Upper lobe of right lung (tissue), 1 donor: ENCODE measurements at regions not wholly inside any gene's neighbourhood (a gene's known extent, or its start where the extent isn't known, plus 50 kb on each side); places are given as distances from the start of the nearest gene placed in this dataset.
A peak's percentile ranks its signal among the peaks of the same experiment; 100 is the strongest.

Source experiments
- ATAC-seq: fragments of 200-7000 bp; cut with Tn5 transposase; one replicate; pipeline ENCODE4 v1.9.1; 2020; ENCODE audit warnings: mild to moderate bottlenecking, moderate library complexity
- DNase-seq: peaks from one replicate; pipeline ENCODE4 v3.0.0-alpha.2; 2020
- H3K27ac ChIP-seq: fragments of 200-600 bp; one replicate; pipeline ENCODE4 v1.8.0; 2022
- H3K27me3 ChIP-seq: fragments of 200-600 bp; one replicate; pipeline ENCODE4 v1.8.0; 2022; ENCODE audit warnings: mild to moderate bottlenecking
- H3K36me3 ChIP-seq: fragments of 200-600 bp; one replicate; pipeline ENCODE4 v1.8.0; 2022
- H3K4me1 ChIP-seq: fragments of 200-600 bp; one replicate; pipeline ENCODE4 v1.8.0; 2022
- H3K4me3 ChIP-seq: fragments of 200-600 bp; one replicate; pipeline ENCODE4 v1.8.0; 2022; ENCODE audit warnings: mild to moderate bottlenecking
- H3K9me3 ChIP-seq: fragments of 200-600 bp; one replicate; pipeline ENCODE4 v1.8.0; 2022
- intact Hi-C: fragments of 100-400 bp; cut with DNase I; formaldehyde crosslinking; loops from one replicate; pipeline ENCODE4 v1.11.0; 2022
- TF ChIP-seq, protein P1 (sequence below): fragments of 200-600 bp; IDR thresholded peaks from one replicate; pipeline ENCODE4 v1.8.0; 2022; ENCODE audit warnings: antibody characterized with exemption
- donor health status: DM: no; HTN: yes; CAD: no; lungs with severe emphysema.

DNA sequence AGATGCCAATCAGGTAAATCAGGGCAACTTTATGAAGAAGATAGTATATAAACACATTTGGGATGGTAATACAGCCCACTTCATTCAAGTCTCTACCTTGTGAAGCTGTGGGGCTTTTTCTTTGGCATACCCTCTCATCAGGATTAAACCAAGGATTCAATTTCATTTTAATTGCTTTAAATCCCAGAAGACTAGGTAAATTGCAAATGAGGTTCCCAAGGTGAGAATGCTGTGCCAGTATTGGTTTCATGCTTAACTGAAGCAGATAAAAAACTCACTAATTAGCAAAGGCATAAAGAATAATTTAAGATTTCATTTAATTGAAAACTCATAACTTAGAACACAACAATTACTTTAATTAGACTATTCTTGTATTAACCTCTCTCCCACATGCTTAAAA, 1218.1 kb downstream of the FAM181B start:
- TF ChIP-seq, protein P1, sequence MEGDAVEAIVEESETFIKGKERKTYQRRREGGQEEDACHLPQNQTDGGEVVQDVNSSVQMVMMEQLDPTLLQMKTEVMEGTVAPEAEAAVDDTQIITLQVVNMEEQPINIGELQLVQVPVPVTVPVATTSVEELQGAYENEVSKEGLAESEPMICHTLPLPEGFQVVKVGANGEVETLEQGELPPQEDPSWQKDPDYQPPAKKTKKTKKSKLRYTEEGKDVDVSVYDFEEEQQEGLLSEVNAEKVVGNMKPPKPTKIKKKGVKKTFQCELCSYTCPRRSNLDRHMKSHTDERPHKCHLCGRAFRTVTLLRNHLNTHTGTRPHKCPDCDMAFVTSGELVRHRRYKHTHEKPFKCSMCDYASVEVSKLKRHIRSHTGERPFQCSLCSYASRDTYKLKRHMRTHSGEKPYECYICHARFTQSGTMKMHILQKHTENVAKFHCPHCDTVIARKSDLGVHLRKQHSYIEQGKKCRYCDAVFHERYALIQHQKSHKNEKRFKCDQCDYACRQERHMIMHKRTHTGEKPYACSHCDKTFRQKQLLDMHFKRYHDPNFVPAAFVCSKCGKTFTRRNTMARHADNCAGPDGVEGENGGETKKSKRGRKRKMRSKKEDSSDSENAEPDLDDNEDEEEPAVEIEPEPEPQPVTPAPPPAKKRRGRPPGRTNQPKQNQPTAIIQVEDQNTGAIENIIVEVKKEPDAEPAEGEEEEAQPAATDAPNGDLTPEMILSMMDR: no peak
- intact Hi-C loops: no loop called here
- no peak for ATAC-seq
- Histone ChIP-seq H3K27ac (no peak overlapping the region), H3K27me3 (no peaks in the 10 kb centered on the region), H3K9me3 (no peaks in the 10 kb centered on the region), H3K4me1 (no peaks in the 10 kb centered on the region), H3K36me3 (no peaks in the 10 kb centered on the region), H3K4me3 (no peak overlapping the region)
- DNase-seq: no peak

DNA sequence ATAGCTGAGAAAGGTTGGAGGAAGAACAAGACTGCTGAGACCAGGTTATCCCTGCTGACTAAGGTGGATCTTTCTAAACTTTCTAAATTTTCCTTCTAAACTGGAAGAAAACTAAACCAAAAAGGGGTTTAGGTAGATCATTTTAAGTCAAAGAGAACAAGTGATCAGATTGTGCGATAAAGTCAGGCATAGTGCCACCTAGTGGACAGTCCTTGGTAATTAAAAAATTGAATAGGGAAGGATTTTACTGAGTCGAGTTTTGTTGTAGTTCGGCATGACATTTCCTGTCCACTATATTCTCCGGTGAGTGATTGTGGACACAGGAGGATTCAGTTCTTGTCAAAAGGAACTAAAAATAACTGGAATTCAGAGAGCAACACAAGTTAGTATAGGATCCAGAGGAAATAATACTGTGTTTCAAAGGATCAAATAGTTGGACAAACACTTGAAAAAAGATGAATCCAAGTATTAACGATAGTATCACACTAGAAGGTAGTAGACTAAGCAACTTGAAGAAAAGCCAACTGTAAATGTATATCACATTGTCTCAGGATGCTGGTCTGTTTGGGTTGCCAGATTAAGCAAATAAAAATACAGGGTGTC, 1236.4 kb downstream of the FAM181B start:
- TF ChIP-seq, protein P1: peak; percentile 61
- H3K9me3 ChIP-seq: no peaks in the 10 kb centered on the region
- H3K36me3 ChIP-seq: no peaks in the 10 kb centered on the region
- H3K27me3 ChIP-seq: no peaks in the 10 kb centered on the region
- ATAC-seq (peak; percentile 67), DNase-seq (no peak)
- no peak overlapping the region for H3K4me3 ChIP-seq
- no peak overlapping the region for H3K27ac ChIP-seq
- H3K4me1 ChIP-seq: no peaks in the 10 kb centered on the region
- intact Hi-C loops: no loop called here

DNA sequence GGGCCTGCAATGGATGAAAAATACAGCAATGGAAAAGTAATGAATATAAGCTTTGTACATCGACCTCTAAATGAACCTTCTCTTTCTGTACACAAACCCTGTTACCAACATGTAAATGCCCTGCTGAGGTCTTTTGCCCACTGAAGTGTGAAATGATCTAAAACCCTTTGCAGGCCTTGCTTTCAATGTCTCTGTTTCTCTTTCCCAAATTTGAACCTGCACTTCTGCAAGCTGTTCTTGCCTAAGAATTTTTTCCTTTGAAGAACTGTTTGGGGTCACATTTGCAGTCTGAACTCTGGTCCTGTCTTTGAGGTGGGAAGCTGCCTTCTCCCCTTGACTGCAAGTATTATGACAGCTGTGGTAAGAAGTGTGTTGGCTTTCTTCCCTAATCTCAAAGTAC, 1237.1 kb downstream of the FAM181B start:
- no peaks in the 10 kb centered on the region for H3K27me3 ChIP-seq
- intact Hi-C loops: no loop called here
- TF ChIP-seq, protein P1: no peak
- no peaks in the 10 kb centered on the region for H3K4me1 ChIP-seq
- no peaks in the 10 kb centered on the region for H3K36me3 ChIP-seq
- ATAC-seq: no peak
- H3K4me3 ChIP-seq: no peak overlapping the region
- no peak overlapping the region for H3K27ac ChIP-seq
- DNase-seq: no peak
- H3K9me3 ChIP-seq: no peaks in the 10 kb centered on the region

DNA sequence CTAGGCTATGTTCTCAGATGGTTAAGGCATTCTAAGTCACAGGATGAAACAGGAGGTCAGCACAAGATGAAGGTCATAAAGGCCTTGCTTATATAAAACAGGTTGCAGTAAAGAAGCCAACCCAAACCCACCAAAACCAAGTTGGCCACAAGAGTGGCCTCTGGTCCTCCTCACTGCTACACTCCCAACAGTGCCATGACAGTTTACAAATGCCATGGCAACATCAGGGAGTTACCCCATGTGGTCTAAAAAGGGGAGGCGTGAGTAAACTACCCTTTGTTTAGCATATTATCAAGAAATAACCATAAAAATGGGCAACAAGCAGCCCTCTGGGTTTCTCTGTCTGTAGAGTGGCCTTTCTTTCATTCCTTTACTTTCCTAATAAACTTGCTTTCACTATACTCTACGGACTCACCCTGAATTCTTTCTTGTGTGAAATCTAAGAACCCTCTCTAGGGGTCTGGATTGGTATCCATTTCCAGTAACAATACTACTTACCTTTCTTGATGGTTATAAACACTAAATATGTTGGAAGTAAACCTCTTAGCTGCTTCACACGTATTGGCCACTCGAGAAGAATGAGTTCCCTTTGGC, 1237.9 kb downstream of the FAM181B start:
- no peaks in the 10 kb centered on the region for H3K9me3 ChIP-seq
- H3K4me1 ChIP-seq: no peaks in the 10 kb centered on the region
- intact Hi-C loops: no loop called here
- no peak overlapping the region for H3K27ac ChIP-seq
- H3K36me3 ChIP-seq: no peaks in the 10 kb centered on the region
- no peak for ATAC-seq
- TF ChIP-seq, protein P1: no peak
- H3K27me3 ChIP-seq: no peaks in the 10 kb centered on the region
- no peak overlapping the region for H3K4me3 ChIP-seq
- DNase-seq: no peak

DNA sequence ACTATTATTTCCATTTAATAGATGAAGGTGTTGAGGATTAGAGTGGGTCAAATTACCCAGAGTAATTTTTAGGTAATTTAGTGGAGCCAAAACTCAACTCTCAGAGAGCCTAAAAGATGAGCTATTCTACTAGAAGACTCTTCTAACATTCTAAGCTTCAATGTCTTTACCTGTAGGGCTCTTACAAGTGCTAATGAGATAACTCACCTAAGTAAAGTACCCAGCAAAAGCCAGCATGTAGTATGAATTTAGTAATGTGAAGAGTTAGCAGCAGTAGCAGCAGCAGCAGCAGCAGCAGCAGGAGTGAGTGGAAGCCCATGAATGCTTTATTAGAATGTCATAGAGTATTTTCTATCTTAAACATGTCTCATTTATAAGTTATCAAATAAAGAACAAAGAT, 1239.2 kb downstream of the FAM181B start:
- DNase-seq (no peak), ATAC-seq (no peak)
- TF ChIP-seq, protein P1: no peak
- Histone ChIP-seq H3K4me1 (no peaks in the 10 kb centered on the region), H3K36me3 (no peaks in the 10 kb centered on the region), H3K4me3 (no peak overlapping the region), H3K27ac (no peak overlapping the region), H3K27me3 (no peaks in the 10 kb centered on the region), H3K9me3 (no peaks in the 10 kb centered on the region)
- intact Hi-C loops: no loop called here
